Stimulated activated CD8-positive, alpha-beta memory T cell treated with anti-CD3 and anti-CD28 coated beads, Interleukin-15, amount 100 ng/mL, for 1 hour (primary cell): ENCODE measurements at regions not wholly inside any gene's neighbourhood (a gene's known extent, or its start where the extent isn't known, plus 50 kb on each side); places are given as distances from the start of the nearest gene placed in this dataset.

Experiments used
- DNase-seq: peaks from one replicate; pipeline ENCODE4 v3.0.0-alpha.2; 2020; ENCODE audit warnings: low read depth

DNA sequence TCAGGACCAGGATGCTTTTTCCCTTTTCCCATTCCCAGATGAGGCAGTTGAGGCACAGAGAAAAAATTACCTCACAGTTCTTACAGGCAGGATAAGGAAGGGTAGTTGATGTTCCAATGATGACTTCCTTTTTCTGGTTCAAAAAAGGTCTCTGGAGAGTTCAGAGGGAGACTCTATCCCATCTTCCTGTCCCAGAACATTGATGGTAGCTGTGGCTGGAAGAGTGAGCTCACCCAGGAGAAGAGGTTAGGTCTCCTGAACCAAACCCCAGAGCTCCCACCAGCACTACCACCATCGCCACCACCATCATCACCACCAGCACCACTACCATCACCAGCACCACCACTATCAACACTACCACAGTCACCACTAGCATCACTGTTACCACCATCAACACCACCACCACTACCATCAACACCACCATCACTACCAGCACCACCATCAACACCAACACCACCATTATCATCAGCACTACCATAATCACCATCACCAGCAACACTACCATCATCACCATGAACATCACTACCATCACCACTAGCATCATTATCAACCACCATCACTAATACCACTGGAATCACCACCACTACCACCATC, 105.5 kb upstream of the RUNX3 start:
- no peak for DNase-seq

- DNase-seq: no peak
These were observed 104.9 kb upstream of the RUNX3 start for GRCh38 chr1:25034736-25035522.

- no peak for DNase-seq
These were observed 104.0 kb upstream of the RUNX3 start for GRCh38 chr1:25033828-25034705.

- DNase-seq: no peak
These were observed 103.2 kb upstream of the RUNX3 start for GRCh38 chr1:25033030-25033827.

DNA sequence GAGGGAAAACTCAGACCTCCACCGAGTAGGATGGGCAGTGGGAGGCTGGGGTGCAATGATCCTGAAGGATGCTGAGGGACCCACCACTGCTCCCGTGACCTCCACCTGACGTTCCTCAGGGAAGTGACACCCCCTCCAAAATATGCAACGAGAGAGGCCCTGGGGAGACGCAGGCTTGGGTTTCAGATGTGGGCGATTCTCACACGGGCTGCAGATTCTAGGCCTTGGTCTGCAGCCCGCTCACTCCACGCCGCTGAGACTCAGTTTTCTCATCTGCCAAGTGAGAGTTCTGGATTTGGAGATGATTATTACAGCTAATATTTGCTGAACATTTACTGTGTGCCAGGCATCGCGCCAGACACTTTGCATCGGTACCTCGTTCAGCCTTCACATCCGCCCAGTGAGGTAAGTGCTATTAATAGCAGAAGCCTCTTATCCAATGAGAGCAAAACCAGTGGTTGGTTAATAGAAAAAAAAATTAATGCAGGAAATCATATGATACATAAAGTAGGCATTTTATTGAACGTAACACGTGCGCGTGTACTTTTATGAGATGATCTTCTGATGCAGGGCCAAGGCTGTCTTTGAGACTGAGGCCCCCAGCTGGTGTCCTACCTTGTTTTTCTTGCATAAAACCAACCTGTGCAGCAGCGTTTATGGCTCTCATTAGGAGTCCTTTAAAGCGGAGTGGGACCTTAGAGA, 102.0 kb upstream of the RUNX3 start:
- peak; percentile 40 for DNase-seq

DNA sequence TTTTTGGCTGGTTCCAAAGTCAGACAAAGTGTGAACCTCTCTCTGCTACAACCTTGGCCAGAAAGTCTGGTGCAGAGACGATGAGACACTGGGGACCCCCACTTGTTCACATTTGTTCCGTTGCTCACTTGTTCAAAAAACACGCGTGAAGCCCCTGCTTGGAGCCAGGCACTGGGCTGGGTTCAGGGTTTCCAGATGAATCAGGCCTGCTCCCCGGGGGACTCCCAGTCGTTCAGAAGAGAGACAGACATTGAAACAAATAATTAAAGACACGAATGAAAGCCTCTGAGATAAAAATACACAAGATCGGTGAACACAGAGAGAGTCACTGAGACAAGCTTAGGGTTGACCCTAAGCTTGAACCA, 101.5 kb upstream of the RUNX3 start:
- DNase-seq: no peak

- DNase-seq: peak; percentile 44
These were observed 100.9 kb upstream of the RUNX3 start for GRCh38 chr1:25030674-25031589.

GRCh38 chr1:25030012-25030411, 99.9 kb upstream of the RUNX3 start:
- DNase-seq: no peak

DNA sequence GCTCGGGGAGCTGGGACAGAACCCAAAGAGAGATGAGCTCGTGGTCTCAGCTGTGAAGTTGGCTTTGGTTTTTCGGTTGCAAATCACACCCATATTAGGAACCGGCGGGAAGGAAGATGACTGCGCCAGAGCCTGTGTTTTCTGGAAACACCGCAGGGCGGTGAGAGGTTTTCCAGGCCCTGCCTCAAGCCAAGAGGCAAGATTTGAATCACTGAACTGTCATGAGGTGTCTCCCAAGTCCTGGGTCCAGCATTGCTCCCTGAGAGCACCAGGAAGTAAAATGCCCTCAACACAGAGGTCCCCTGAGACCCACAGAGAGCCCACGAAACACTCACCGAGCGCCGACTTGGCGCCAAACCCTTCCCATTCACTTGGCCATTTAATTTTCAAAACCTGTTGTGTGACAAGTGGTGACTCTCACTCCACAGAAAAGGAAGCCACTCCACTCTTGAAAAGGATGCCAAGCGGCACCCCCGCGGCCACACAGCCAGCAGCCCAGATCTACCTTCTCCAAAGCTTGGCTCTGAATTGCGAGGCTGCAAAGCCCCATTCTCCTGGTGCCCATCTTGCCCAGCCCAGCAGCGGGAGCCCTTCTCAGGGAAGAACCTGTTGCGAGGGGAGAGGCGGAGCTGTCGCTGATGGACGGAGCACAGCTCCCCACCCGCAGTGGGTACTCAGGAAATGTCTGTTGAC, 99.0 kb upstream of the RUNX3 start:
- no peak for DNase-seq

GRCh38 chr1:25028587-25028906, 98.5 kb upstream of the RUNX3 start:
- DNase-seq: no peak

GRCh38 chr1:25027822-25028586, 97.9 kb upstream of the RUNX3 start:
- no peak for DNase-seq

- DNase-seq: no peak
These were observed 96.8 kb upstream of the RUNX3 start for GRCh38 chr1:25026730-25027450.

- DNase-seq: no peak
These were observed 96.2 kb upstream of the RUNX3 start for GRCh38 chr1:25026304-25026703.

DNA sequence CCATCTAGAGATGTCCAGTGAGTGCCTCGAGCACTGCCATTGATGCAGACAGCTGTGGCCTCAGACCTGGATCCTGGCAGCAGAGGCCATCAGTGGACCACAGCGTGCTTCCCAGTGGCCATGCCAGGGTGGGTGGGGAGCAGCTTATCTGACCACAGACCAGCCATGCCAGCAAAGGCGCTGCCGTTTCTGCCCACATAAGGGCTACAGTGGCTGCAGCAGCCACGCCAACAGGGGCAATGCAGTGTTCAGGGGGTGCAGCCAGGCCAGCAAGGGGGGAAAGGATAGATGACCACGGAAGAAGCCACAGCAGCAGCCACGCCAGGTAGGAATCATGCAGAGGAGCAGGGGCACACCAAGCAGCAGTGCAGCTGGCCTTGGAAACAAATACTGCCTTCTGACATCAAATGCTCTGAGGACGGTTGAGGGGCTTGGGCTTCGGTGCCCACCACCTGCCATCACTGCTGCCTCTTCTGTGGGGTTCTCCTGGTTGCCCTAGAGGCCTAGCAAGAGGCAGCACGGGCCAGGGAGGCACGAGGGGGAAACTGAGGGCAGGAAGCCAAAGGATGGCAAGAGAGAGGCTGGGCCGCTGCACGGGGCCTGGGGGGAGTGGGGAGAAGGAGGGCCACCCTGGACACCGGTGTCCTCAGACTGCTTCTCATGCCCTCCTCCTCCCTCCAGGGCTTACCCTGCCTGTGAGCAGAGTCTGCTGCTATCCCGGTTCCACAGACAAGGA, 94.7 kb upstream of the RUNX3 start:
- no peak for DNase-seq

DNA sequence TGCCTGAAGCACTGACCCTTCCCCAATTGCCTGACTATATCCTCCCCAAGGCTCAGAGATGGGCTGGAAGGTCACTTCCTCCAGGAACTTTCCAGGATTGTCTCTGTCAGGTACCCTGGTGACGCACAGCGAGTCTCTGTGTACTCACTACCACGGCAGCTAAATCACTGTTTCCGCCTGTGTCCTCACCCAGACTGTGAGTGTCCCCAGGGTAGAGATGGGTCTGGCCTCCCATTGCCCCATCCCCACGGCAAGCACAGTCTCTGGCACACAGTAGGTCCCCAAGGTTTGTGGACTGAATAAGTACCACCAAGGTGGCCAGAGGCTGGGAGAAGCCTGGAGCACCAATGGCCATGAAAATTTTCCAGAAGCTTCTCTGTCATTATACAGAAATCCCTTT, 93.8 kb upstream of the RUNX3 start:
- DNase-seq: no peak

GRCh38 chr1:25023190-25023578, 93.1 kb upstream of the RUNX3 start:
- DNase-seq: no peak

GRCh38 chr1:25022361-25023189, 92.5 kb upstream of the RUNX3 start:
- peak; percentile 88 for DNase-seq
